GM13976 (cell line): ENCODE measurements at regions not wholly inside any gene's neighbourhood (a gene's known extent, or its start where the extent isn't known, plus 50 kb on each side); places are given as distances from the start of the nearest gene placed in this dataset.

Experiments used
- DNase-seq: peaks from one replicate; pipeline ENCODE4 v3.0.0; 2012; ENCODE audit warnings: low spot score
- in situ Hi-C: fragments of 300-500 bp; cut with MboI; formaldehyde crosslinking; loops from one replicate; pipeline ENCODE4 v1.12.0; 2022; ENCODE audit warnings: low sequenced_read_pairs, mixed read lengths, inconsistent platforms; ENCODE audit not compliant: unreplicated experiment
- TF ChIP-seq, protein P1 (sequence below): IDR thresholded peaks from 2 replicates; pipeline ENCODE4 v1.5.1; 2012; ENCODE audit warnings: borderline replicate concordance, mild to moderate bottlenecking; ENCODE audit not compliant: insufficient read depth; ENCODE audit errors: extremely low read depth, missing control alignments, control extremely low read depth

DNA sequence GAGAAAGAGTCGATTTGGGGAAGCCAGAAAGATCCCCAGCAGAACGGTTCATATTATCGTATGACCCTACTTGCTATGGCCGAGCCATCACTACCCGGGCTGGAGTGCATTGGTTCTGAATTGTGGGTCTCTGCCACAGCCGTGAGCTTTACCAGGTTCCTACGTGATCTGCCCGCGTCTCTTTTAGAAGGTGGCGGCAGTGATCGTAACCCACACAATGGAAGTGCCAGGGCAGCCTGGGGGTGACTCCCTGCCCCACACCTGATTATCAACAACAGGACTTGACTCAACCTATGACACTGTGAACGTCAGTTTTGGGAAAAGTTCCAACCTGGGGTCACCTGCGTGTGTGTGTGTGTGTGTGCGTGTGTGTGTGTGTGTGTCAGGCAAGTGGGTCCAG, 90.8 kb downstream of the SHOX start:
- no peak for DNase-seq
- in situ Hi-C loops: no loop called here
- TF ChIP-seq, protein P1, sequence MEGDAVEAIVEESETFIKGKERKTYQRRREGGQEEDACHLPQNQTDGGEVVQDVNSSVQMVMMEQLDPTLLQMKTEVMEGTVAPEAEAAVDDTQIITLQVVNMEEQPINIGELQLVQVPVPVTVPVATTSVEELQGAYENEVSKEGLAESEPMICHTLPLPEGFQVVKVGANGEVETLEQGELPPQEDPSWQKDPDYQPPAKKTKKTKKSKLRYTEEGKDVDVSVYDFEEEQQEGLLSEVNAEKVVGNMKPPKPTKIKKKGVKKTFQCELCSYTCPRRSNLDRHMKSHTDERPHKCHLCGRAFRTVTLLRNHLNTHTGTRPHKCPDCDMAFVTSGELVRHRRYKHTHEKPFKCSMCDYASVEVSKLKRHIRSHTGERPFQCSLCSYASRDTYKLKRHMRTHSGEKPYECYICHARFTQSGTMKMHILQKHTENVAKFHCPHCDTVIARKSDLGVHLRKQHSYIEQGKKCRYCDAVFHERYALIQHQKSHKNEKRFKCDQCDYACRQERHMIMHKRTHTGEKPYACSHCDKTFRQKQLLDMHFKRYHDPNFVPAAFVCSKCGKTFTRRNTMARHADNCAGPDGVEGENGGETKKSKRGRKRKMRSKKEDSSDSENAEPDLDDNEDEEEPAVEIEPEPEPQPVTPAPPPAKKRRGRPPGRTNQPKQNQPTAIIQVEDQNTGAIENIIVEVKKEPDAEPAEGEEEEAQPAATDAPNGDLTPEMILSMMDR: no peak

DNA sequence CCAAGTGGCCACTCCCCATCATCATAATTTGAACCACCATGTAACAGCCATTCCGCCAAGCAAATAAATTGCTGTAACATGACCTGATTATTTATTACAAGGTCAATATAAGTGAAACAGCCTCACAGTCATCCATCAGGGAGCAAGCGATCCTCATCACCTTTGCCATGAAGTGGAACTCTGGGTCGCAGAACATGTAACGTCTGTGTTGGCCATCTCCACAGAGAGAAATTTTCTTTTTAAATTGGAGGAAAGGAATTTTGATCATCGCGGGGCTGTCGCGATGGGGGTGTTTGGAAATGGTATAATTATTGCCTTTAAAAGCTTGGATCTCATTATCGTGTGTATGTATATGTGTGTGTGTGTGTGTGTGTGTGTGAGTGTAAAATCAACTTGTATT, 90.2 kb downstream of the SHOX start:
- TF ChIP-seq, protein P1: no peak
- DNase-seq: no peak
- in situ Hi-C loops: no loop called here

DNA sequence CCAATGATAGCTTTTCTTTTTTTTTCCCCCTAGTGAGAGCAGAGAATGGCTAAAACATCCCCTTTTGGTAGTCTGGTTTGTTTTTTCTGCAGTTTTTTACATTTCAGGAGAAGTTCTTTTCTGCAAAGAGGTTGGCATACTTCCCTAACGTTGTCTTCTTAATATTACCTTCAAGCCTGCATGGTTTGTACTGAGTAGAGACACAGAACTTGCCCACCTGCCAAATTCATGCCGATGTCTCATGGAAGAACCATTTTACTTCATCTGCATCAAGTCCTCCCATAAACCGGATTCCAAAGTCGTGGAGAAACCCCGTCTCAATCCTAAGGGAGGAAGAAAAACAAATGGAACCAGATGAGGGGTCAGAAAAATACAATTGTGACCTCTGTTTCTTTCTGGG, 89.7 kb downstream of the SHOX start:
- TF ChIP-seq, protein P1: no peak

DNA sequence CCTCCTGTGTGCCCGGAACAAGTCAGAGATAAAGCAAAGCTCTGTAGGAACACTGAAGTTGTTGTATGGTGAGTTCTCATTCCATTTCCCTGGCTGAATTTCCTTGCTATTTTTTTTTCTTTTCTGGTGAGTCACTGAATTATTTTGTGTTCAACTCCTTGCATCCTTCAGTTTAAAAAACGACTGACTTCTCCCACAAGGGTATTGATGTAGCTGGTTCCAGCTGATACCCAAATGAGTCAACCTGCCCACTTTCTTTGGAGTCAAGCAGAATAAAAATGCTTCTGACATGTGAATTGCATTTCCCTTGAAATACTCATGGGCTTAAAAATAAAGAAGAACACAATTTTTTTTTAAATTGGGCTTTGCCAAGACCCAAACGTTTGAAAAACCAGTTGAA, 85.5 kb downstream of the SHOX start:
- no peak for DNase-seq

More for the DNA sequence above, 89.7 kb downstream of the SHOX start:
- in situ Hi-C loops: no loop called here
- DNase-seq: no peak

DNA sequence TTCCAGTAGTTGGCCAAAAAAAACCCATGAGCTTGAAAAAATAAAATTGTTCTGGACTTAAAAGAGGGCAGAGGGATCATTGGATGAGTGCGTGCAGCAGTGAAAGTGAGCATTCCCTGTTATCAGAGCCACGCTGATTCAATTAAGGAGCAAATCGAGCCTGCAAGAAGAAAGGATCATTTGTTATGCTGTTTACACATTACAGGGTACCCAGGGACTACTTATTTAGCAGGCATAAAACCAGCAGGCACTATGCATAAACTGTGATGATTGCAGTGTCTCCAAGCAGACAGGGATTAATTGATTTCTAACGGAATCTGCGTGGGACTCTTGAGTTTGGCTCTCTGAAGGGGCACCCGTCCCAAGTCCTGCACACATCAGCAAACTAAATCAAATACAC, 83.5 kb downstream of the SHOX start:
- TF ChIP-seq, protein P1: no peak
- DNase-seq: no peak
- in situ Hi-C loops: no loop called here

More for the DNA sequence above, 85.5 kb downstream of the SHOX start:
- TF ChIP-seq, protein P1: no peak
- in situ Hi-C loops: no loop called here
